ENCODE measurements at regions not wholly inside any gene's neighbourhood (a gene's known extent, or its start where the extent isn't known, plus 50 kb on each side); places are given as distances from the start of the nearest gene placed in this dataset.

DNA sequence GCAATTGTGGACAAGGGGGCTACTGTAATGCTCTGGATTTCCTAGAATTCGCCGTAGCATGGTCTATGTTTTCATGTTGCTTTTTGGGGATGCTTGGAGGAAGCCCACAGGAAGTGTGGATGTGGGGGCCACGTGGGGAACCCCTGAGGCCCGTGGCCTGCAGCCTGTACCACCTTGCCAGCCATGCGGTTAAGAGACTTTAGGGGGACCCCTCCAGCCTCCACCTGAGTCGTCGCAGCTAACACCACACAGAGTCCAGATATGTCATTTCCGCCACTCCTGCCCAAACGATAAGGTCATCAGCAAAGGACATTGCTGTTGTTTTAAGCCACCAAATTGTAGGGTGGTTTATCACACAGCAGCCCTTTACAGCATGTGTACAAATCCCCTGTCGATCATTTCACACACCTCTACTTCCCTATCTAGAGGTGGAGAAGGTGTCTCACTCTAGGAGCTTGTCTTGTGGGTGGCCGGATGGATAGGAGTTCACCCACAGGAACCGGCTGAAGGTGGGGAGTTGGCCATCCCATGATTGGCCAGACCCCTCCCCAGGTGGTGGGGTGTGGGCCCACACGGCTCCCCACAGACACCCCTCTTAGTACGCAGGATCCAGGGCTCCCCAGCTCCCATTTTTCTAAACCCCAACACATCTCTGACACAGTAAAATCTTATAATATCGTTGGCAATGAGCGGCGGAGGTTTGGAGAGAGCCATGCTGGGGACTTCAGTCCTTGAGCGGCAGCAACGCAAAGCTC is 226.7 kb downstream of the TEX29 start:
- Mint-ChIP-seq H3K9me3 (peaks cover 4% of the 10 kb centered on the region), H3K27ac (no peak overlapping the region), H3K27me3 (peaks cover 8% of the 10 kb centered on the region), H3K4me1 (ENCODE audit: low read depth) (no peaks in the 10 kb centered on the region), H3K36me3 (ENCODE audit: low read depth) (no peaks in the 10 kb centered on the region), H3K4me3 (no peak overlapping the region)
- POLR2A ChIA-PET: no interaction called here
- DNase-seq: no peak
- no peak overlapping the region for H3K27ac ChIP-seq (ENCODE audit: low read depth in 1 of 2, low read length in 2 of 2)
- H3K36me3 ChIP-seq (ENCODE audit: insufficient read depth, low read length): no peaks in the 10 kb centered on the region
- no peak for ATAC-seq (ENCODE audit: poor library complexity)
- no peak overlapping the region for H3K4me3 ChIP-seq (ENCODE audit: low read length)
- TF ChIP-seq, protein P1, sequence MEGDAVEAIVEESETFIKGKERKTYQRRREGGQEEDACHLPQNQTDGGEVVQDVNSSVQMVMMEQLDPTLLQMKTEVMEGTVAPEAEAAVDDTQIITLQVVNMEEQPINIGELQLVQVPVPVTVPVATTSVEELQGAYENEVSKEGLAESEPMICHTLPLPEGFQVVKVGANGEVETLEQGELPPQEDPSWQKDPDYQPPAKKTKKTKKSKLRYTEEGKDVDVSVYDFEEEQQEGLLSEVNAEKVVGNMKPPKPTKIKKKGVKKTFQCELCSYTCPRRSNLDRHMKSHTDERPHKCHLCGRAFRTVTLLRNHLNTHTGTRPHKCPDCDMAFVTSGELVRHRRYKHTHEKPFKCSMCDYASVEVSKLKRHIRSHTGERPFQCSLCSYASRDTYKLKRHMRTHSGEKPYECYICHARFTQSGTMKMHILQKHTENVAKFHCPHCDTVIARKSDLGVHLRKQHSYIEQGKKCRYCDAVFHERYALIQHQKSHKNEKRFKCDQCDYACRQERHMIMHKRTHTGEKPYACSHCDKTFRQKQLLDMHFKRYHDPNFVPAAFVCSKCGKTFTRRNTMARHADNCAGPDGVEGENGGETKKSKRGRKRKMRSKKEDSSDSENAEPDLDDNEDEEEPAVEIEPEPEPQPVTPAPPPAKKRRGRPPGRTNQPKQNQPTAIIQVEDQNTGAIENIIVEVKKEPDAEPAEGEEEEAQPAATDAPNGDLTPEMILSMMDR (IDR thresholded peaks at IDR 0.05): no peak
- CTCF ChIA-PET: no interaction called here
- intact Hi-C loops (cut with DNase I, micrococcal nuclease): no loop called here
- no peaks in the 10 kb centered on the region for H3K27me3 ChIP-seq (ENCODE audit: control insufficient read depth in 1 of 2, insufficient read depth in 2 of 2, low read length in 2 of 2)
- H3K9me3 ChIP-seq (ENCODE audit: control insufficient read depth in 1 of 2, insufficient read depth in 1 of 2, low read length in 2 of 2): peaks cover 0 to 31% of the 10 kb centered on the region in 2 experiments
- no peaks in the 10 kb centered on the region for H3K4me1 ChIP-seq (ENCODE audit: insufficient read depth, low read length)

DNA sequence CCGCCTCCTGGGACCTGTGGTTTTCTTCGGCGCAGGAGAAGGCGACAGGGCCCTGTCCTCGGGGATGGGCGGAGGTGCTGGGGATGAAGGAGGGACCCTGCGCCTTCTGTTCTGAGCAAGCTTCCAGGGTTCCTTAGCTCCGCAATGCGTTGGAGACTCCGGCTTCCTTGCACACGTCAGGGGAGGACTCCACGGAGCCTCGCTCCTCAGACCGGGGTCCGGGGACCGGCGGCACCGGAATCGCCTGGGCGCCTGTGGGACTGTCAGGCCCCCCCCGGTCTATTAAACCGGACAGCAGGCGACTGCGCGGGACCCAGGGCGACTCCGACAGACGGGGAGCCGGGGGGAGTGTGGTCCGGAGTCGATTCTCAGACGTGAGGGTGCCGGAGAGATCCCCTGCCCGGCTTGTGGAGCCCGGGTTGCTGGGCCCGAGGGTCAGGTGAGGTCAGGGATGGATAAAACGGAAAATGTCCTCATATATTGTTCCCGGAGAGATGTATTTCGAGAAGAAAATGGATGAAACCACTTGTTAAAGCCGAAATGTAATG is 227.4 kb downstream of the TEX29 start:
- Mint-ChIP-seq H3K36me3 (ENCODE audit: low read depth) (no peaks in the 10 kb centered on the region), H3K4me1 (ENCODE audit: low read depth) (no peaks in the 10 kb centered on the region), H3K9me3 (peaks cover 4% of the 10 kb centered on the region), H3K27me3 (peaks cover 8% of the 10 kb centered on the region), H3K27ac (no peak overlapping the region), H3K4me3 (no peak overlapping the region)
- Histone ChIP-seq H3K36me3 (ENCODE audit: insufficient read depth, low read length) (no peaks in the 10 kb centered on the region), H3K27ac (ENCODE audit: low read depth in 1 of 2, low read length in 2 of 2) (no peak overlapping the region), H3K9me3 (ENCODE audit: control insufficient read depth in 1 of 2, insufficient read depth in 1 of 2, low read length in 2 of 2) (peaks cover 0 to 30% of the 10 kb centered on the region in 2 experiments), H3K4me3 (ENCODE audit: low read length) (no peak overlapping the region), H3K4me1 (ENCODE audit: insufficient read depth, low read length) (no peaks in the 10 kb centered on the region), H3K27me3 (ENCODE audit: control insufficient read depth in 1 of 2, insufficient read depth in 2 of 2, low read length in 2 of 2) (no peaks in the 10 kb centered on the region)
- intact Hi-C loops (cut with DNase I, micrococcal nuclease): no loop called here
- POLR2A ChIA-PET: no interaction called here
- TF ChIP-seq, protein P1 (IDR thresholded peaks at IDR 0.05): no peak
- ATAC-seq (ENCODE audit: poor library complexity) (no peak), DNase-seq (no peak)
- CTCF ChIA-PET: no interaction called here

DNA sequence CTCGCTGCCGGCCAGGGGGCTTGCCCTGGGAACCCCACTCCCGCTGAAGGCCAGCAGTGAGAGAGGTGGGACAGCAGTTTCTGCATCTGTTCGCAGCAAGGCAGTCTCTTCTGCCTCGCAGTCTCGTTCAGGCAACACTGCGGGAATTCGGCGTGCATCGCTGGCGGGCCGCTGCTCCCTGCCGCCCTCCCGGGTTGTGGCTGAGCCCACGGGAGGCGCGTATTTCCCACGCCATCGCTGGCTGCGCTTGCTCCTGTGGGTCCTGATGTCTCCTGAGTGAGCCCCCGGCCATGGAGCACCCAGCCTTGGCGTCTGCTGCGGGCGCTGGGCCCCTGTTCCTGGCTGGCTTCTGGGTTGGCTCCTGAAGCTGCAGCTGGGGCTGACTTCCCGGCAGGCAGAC is 227.9 kb downstream of the TEX29 start:
- Mint-ChIP-seq H3K27me3 (peaks cover 9% of the 10 kb centered on the region), H3K4me1 (ENCODE audit: low read depth) (no peaks in the 10 kb centered on the region), H3K36me3 (ENCODE audit: low read depth) (no peaks in the 10 kb centered on the region), H3K27ac (no peak overlapping the region), H3K4me3 (no peak overlapping the region), H3K9me3 (peaks cover 4% of the 10 kb centered on the region)
- Histone ChIP-seq H3K36me3 (ENCODE audit: insufficient read depth, low read length) (no peaks in the 10 kb centered on the region), H3K27ac (ENCODE audit: low read depth in 1 of 2, low read length in 2 of 2) (no peak overlapping the region), H3K27me3 (ENCODE audit: control insufficient read depth in 1 of 2, insufficient read depth in 2 of 2, low read length in 2 of 2) (no peaks in the 10 kb centered on the region), H3K4me3 (ENCODE audit: low read length) (no peak overlapping the region), H3K4me1 (ENCODE audit: insufficient read depth, low read length) (no peaks in the 10 kb centered on the region), H3K9me3 (ENCODE audit: control insufficient read depth in 1 of 2, insufficient read depth in 1 of 2, low read length in 2 of 2) (peaks cover 0 to 26% of the 10 kb centered on the region in 2 experiments)
- no peak for ATAC-seq (ENCODE audit: poor library complexity)
- ChIA-PET CTCF (no interaction called here), POLR2A (no interaction called here)
- TF ChIP-seq, protein P1 (IDR thresholded peaks at IDR 0.05): no peak
- intact Hi-C loops (cut with DNase I, micrococcal nuclease): no loop called here
- DNase-seq: no peak

Data from CD4-positive, alpha-beta T cell (primary cell).